ENCODE measurements at regions not wholly inside any gene's neighbourhood (a gene's known extent, or its start where the extent isn't known, plus 50 kb on each side); places are given as distances from the start of the nearest gene placed in this dataset.
"Not testable (repeated sequence)": the region's sequence is repeated elsewhere in the genome, so short reads cannot be mapped to it uniquely, and the experiment has no call there.

DNA sequence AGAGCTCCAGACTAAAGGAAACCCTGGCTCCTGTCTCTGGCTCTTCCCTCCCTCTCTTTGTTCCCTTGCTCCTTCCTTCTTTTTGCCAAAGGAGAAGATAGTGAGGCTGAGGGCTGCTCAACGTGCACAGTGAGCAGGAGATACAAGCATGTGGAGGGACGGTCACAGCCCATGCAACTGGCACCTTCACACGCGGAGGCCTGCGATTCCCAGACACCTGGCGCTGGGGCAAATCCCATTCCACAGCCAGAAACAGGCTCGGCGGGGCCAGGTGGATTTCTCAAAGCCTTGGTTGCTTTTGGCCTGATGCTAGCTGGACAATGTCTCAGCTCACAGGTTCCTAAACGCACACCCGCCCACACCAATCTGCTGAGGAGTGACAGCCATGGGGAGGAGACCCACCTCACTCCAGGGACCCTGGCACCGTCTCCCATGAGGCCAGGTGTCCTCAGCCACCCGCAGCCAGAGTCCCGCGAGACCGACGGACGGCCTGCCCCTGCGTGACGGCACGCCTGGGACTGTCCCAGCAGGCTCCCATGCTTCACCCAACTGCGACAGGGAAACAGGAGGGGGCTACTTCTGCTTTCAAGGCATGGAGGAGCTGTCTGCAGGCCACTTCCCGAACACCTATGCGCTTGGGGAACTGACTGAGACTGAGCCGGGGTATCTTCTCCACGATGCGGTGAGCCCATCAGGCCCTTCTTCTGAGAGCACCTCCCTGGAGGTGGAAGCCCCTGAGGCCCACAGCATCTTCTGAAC, 56.2 kb upstream of the SPN start:
- TF ChIP-seq, protein P1, sequence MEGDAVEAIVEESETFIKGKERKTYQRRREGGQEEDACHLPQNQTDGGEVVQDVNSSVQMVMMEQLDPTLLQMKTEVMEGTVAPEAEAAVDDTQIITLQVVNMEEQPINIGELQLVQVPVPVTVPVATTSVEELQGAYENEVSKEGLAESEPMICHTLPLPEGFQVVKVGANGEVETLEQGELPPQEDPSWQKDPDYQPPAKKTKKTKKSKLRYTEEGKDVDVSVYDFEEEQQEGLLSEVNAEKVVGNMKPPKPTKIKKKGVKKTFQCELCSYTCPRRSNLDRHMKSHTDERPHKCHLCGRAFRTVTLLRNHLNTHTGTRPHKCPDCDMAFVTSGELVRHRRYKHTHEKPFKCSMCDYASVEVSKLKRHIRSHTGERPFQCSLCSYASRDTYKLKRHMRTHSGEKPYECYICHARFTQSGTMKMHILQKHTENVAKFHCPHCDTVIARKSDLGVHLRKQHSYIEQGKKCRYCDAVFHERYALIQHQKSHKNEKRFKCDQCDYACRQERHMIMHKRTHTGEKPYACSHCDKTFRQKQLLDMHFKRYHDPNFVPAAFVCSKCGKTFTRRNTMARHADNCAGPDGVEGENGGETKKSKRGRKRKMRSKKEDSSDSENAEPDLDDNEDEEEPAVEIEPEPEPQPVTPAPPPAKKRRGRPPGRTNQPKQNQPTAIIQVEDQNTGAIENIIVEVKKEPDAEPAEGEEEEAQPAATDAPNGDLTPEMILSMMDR (IDR thresholded peaks at IDR 0.05), result not testable (repeated sequence)
- not testable (repeated sequence) for TF ChIP-seq POLR2A (IDR thresholded peaks at IDR 0.05); POLR2AphosphoS5 (IDR thresholded peaks at IDR 0.05; ENCODE audit: insufficient read depth in 1 of 2, low read depth in 1 of 2)

Data from vagina (tissue), 2 donors.